GM10248 (cell line): ENCODE measurements at regions not wholly inside any gene's neighbourhood (a gene's known extent, or its start where the extent isn't known, plus 50 kb on each side); places are given as distances from the start of the nearest gene placed in this dataset.

Experiments
- CTCF ChIA-PET: fragments of 300-600 bp; sonication (Branson Sonifier 250); formaldehyde crosslinking; extraction: SDS; loops from one replicate; lab custom pipeline; 2021; ENCODE audit warnings: antibody characterized with exemption; lab: Yijun Ruan, JAX
- POLR2A ChIA-PET: fragments of 350-650 bp; sonication (Branson Sonifier 250); formaldehyde crosslinking; extraction: SDS; loops from one replicate; lab custom pipeline; 2020; ENCODE audit warnings: antibody characterized with exemption; lab: Yijun Ruan, JAX
- DNase-seq: peaks from one replicate; pipeline ENCODE4 v3.0.0; 2012; ENCODE audit errors: extremely low spot score
- TF ChIP-seq, protein P1 (sequence below): IDR thresholded peaks from 2 replicates; pipeline ENCODE4 v1.5.1; 2012; ENCODE audit warnings: mild to moderate bottlenecking, low read depth; ENCODE audit errors: extremely low read depth, missing control alignments, control extremely low read depth

DNA sequence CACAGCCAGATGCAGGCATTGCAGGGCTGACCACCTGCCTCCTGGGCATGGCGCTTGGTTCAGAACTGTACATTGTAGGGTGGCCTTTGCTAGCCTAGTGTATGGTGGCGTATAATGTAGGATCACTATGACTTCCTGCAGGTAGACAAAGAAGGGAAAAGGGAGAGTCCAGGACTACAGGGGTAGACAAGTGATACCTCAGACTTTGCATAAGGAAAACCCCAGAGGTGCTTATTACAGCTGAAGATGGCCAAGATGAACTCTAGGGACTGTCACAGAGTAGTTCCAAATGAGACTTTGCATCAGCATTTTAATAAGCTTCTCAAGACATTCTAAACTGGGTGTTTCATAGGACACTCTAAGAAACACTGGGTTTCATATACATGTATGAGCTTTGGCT is 116.4 kb upstream of the PUDP start:
- ChIA-PET CTCF (no interaction called here), POLR2A (no interaction called here)
- TF ChIP-seq, protein P1, sequence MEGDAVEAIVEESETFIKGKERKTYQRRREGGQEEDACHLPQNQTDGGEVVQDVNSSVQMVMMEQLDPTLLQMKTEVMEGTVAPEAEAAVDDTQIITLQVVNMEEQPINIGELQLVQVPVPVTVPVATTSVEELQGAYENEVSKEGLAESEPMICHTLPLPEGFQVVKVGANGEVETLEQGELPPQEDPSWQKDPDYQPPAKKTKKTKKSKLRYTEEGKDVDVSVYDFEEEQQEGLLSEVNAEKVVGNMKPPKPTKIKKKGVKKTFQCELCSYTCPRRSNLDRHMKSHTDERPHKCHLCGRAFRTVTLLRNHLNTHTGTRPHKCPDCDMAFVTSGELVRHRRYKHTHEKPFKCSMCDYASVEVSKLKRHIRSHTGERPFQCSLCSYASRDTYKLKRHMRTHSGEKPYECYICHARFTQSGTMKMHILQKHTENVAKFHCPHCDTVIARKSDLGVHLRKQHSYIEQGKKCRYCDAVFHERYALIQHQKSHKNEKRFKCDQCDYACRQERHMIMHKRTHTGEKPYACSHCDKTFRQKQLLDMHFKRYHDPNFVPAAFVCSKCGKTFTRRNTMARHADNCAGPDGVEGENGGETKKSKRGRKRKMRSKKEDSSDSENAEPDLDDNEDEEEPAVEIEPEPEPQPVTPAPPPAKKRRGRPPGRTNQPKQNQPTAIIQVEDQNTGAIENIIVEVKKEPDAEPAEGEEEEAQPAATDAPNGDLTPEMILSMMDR: no peak
- peak; percentile 14 for DNase-seq

DNA sequence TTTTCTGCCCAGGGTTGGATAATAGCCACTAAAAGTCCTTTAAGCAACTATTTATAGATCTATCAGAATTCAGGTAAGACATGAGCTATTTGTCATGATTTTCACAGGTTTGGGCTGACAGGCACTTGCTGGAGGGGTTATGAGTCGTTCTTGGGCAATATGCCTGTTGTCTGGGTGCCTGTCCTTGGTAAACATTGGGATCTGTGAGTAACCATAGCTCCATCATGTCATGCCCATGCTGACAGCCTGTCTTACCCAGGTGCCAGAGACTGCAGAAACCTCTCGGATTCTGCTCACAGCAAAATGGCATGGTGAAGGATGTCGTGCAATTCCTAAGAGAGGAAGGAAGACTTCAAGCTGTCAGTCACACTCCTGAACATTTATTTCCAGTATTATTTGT is 116.0 kb upstream of the PUDP start:
- no peak for DNase-seq
- ChIA-PET POLR2A (no interaction called here), CTCF (no interaction called here)
- TF ChIP-seq, protein P1: no peak

DNA sequence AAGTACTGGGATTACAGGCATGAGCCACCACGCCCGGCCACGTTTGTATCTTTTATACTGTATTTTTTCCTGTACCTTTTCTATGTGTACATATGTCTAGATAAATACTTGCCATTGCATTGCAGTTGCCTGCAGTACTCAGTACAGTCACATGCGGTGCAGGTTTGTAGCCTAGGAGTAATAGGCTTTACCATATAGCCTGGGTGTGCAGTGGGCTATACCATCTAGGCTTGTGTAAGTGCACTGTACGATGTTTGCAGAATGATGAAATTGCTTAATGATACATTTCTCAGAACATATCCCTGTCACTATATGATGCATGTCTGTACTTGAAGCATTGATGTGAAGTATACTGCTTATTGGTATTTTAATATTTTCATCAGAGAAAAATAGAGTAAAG is 115.4 kb upstream of the PUDP start:
- TF ChIP-seq, protein P1: no peak
- ChIA-PET CTCF (no interaction called here), POLR2A (no interaction called here)
- no peak for DNase-seq

DNA sequence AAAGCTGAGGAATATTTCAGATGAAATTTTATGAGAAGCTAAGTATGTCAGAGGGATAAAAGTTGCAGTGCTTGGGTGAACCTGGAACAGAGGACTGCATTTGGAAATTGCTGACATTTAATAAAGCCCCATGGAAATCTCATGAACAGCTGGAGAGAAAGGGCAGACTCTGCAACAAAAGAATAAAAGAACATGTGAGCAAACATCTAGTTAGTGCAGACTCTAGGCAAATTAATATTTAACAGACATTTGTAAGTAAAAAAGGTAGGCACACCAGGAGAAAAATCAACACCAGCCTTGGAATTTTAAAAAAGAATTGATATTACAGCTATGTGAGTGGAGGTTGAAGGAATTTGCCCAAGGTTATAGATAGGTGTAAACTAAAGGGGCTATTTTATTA is 114.6 kb upstream of the PUDP start:
- CTCF ChIA-PET: interaction anchor here (1.5 kb wide), 1 partner anchor 10 kb away, joined by 4 read pairs; no protein-coding TSS in a partner anchor
- TF ChIP-seq, protein P1: no peak
- no peak for DNase-seq
- POLR2A ChIA-PET: no interaction called here

DNA sequence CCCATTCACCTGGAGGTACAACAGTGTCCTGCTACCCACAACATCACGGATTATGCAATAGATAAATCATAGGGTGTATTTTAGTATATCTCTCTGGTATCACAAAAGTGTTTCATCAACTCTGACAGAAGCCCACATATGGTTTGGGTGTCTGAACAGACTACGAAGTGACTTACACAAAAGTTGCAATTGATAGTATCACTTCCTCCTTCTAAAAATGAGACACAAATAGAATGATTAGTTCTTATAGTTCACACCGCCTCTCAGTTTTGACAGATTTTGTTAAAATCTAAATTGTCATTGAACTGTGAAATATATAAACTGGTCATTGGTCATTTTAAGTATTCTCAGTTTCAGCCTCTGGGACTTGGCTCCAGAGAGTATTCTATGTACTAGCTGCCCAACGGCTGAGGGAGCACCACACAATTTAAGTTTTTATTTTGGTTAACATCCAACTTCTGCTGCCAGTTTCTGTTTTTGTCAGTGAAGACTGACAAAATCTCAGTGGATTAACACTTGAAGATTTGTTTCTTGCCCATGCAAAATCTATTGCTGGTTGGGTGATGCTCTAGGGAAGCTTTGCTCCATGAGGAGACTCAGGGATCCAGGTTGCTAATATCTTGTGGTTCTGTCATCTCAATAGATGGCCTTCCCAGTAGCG is 113.8 kb upstream of the PUDP start:
- POLR2A ChIA-PET: no interaction called here
- TF ChIP-seq, protein P1: no peak
- CTCF ChIA-PET: interaction anchor here (1.5 kb wide), 1 partner anchor 9 kb away, joined by 4 read pairs; no protein-coding TSS in a partner anchor
- DNase-seq: peak; percentile 43

DNA sequence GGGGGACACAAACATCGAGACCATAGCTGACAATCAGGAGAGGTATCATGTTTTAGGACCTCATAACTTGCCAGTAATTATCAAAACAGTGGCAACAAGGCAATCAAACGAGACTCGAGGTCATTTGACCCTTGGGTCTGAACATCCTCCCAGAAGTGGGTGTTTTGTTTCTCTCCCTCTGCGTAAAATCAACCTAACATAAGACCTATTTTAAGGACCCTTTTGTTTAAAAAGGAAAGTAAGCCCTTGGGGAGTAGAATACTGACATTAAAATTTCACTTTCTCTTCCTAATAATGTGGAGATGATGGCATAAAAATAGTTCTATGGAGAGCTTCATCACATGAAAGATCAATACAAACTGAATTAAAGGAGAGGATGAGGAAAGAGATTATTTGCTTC is 106.2 kb upstream of the PUDP start:
- TF ChIP-seq, protein P1: no peak
- DNase-seq: peak; percentile 5
- ChIA-PET POLR2A (interaction anchor here (0.6 kb wide), 1 partner anchor 203 kb away, joined by 3 read pairs; no protein-coding TSS in a partner anchor), CTCF (interaction anchor here (1.2 kb wide), 1 partner anchor 29 kb away, joined by 3 read pairs; no protein-coding TSS in a partner anchor)
